Embryonic facial prominence (tissue), 1 donor: ENCODE measurements at regions not wholly inside any gene's neighbourhood (a gene's known extent, or its start where the extent isn't known, plus 50 kb on each side); places are given as distances from the start of the nearest gene placed in this dataset.
"Not testable (repeated sequence)": the region's sequence is repeated elsewhere in the genome, so short reads cannot be mapped to it uniquely, and the experiment has no call there.

Experiments used
- DNase-seq: peaks from one replicate; pipeline ENCODE4 v3.0.0-alpha.2; 2016; ENCODE audit errors: extremely low spot score

- DNase-seq = no peak
Measured at GRCh38 chr13:54591540-54591939, 1562.9 kb downstream of the OLFM4 start.

- DNase-seq = no peak
Measured at GRCh38 chr13:54592201-54592600, 1563.6 kb downstream of the OLFM4 start.

GRCh38 chr13:54593504-54593903 lies 1564.9 kb downstream of the OLFM4 start:
- DNase-seq = no peak

GRCh38 chr13:54597540-54598088 lies 1569.0 kb downstream of the OLFM4 start:
- no peak for DNase-seq

GRCh38 chr13:54599413-54599812 lies 1570.8 kb downstream of the OLFM4 start:
- no peak for DNase-seq

- DNase-seq = no peak
Measured at GRCh38 chr13:54606944-54607343, 1578.3 kb downstream of the OLFM4 start.

- DNase-seq = no peak
Measured at GRCh38 chr13:54607421-54607820, 1578.8 kb downstream of the OLFM4 start.

GRCh38 chr13:54611390-54611789 lies 1582.8 kb downstream of the OLFM4 start:
- DNase-seq = no peak

- no peak for DNase-seq
Measured at GRCh38 chr13:54614726-54615125, 1586.1 kb downstream of the OLFM4 start.

- not testable (repeated sequence) for DNase-seq
Measured at GRCh38 chr13:54626504-54626903, 1597.9 kb downstream of the OLFM4 start.

- no peak for DNase-seq
Measured at GRCh38 chr13:54627646-54628372, 1599.2 kb downstream of the OLFM4 start.

GRCh38 chr13:54628383-54628782 lies 1599.8 kb downstream of the OLFM4 start:
- no peak for DNase-seq

- no peak for DNase-seq
Measured at GRCh38 chr13:54633456-54633855, 1604.8 kb downstream of the OLFM4 start.

GRCh38 chr13:54636231-54636630 lies 1607.6 kb downstream of the OLFM4 start:
- DNase-seq = no peak

- DNase-seq = no peak
Measured at GRCh38 chr13:54637366-54637765, 1608.8 kb downstream of the OLFM4 start.

GRCh38 chr13:54640719-54641118 lies 1612.1 kb downstream of the OLFM4 start:
- DNase-seq = no peak

- DNase-seq = no peak
Measured at GRCh38 chr13:54643863-54644262, 1615.2 kb downstream of the OLFM4 start.

GRCh38 chr13:54647275-54647674 lies 1618.7 kb downstream of the OLFM4 start:
- no peak for DNase-seq

- no peak for DNase-seq
Measured at GRCh38 chr13:54657588-54657987, 1629.0 kb downstream of the OLFM4 start.

- DNase-seq = no peak
Measured at GRCh38 chr13:54658771-54659170, 1630.2 kb downstream of the OLFM4 start.

- DNase-seq = no peak
Measured at GRCh38 chr13:54660277-54660676, 1631.7 kb downstream of the OLFM4 start.

- DNase-seq = no peak
Measured at GRCh38 chr13:54676526-54677113, 1648.0 kb downstream of the OLFM4 start.

GRCh38 chr13:54682184-54682583 lies 1653.6 kb downstream of the OLFM4 start:
- no peak for DNase-seq
